ENCODE measurements at regions not wholly inside any gene's neighbourhood (a gene's known extent, or its start where the extent isn't known, plus 50 kb on each side); places are given as distances from the start of the nearest gene placed in this dataset.

DNA sequence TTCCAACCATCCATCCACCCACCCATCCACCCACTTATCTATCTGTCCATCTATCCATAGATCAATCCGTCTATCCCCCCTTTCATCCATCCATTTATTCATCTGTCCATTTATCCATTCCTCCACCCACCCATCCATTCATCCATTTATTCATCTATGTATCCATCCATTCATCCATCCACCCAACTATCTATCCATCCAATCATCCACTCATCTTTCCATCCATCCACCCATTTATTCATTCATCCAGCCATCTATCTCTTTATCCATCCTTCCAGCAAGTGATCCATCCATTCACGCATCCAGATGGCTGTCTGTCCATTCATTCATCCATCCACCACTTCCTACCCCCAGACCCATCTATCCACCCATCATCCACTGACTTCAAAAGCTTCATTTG is 84.0 kb upstream of the CD99 start:
- no peak for DNase-seq

GRCh38 chrX:2600564-2600963 is 90.5 kb upstream of the CD99 start:
- no peak for DNase-seq

- no peak for DNase-seq
These were observed 94.4 kb upstream of the CD99 start for GRCh38 chrX:2596555-2597255.

DNA sequence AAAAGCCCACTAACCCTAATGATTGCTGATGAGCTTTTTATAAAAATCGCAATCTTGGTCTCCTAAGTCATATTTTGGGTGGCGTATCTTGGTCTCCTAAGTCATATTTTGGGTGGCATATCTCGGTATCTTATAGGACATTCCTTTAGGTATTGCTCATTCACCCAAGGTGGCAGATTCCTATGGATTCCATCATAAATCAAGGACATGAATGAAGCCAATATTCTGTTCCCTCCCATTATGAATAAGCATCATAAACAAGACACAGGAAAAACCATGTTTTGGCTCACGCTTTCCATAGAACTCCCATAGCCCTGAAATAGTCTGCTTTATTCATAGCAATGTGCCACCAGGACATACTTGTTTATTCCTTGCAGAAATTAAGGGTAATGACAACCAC is 95.0 kb upstream of the CD99 start:
- no peak for DNase-seq

GRCh38 chrX:2595258-2595657 is 94.5 kb upstream of the DHRSX start:
- no peak for DNase-seq

DNA sequence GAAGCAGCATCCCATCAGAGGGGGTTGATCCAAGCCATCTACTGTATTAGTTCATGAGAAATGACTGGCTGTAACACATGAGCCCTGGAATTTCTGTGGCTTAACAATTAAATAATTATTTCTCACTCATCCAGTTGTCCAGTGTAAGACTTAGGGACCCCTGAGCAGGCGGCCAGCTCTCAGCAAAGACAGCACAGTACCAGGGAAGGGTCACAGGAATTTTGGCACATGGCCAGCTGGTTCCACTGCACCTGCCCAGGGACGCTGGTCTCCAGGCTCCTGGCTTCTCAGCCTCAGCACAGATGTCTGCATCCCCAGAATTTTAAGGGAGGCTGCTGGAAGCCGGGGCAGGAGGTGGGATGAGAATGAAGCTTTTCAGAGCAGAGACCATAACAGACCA is 93.7 kb upstream of the DHRSX start:
- no peak for DNase-seq

GRCh38 chrX:2592279-2592678 is 91.5 kb upstream of the DHRSX start:
- no peak for DNase-seq

DNA sequence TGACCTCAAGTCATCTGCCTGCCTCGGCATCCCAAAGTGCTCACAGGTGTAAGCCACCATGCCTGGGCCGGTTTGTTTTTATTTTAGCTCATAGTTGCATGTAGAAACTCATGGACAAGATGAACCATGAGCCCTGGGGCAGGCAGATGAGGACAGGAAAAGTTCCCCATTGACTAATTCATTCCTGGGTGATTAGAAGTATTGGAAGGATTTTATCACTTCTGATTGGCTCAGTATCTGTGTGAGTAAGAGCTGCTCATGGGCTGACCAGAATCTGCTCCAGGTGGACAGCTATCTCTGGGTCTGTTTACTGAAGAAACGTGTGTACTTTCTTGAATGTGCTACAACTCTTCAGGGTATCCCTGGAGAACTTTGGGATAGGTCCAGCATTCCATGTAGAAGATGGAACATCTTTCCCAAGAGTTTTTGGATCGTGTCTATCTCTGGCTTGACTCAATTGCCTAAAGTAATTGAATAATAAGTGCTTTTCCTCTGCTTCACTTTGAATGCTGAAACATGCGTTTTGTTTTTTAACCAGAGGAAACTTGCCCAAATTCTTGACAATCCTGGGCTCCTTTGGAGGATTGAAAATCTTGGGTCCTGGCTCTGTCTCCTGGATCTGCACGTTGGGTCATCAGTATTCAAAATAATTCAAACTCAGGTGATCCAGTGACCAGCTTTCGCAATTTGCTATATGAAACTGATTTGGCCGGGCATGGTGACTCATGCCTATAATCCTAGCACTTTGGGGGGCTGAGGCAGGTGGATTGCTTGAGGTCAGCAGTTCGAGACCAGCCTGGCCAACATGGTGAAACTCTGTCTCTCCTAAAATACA is 88.6 kb upstream of the DHRSX start:
- no peak for DNase-seq

DNA sequence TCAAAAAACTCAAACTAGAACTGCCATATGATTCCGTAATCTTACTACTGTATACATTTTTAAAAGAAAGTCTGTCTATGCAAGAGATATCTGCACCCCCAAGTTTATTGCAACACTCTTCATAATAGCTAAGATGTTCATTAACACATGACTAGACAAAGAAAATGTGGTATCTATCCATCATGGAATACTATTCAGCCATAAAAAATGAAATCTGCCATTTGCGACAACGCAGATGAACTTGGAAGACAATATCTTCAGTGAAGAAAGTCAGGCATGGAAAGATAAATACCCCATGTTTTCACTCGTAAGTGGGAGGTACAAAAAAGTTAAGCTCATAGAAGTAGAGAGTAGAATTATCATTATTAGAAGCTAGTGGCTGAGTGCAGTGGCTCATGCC is 87.3 kb upstream of the DHRSX start:
- DNase-seq, result no peak

DNA sequence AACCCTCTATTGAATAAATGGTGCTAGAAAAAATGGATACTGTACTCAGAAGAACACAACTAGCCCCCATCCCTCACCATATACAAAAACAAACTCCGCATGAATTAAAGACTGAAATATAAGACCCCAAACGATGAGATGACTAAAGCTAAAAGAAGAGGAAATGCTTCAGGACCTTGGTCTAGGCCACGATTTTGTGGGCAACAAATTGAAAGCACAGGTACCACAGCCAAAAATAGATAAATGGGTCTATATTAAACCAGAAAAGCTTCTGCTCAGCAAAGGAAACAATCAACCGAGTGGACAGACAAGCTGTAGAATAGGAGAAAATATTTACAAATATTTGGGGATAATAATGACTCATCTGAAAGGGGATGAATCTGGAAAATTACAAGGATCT is 86.4 kb upstream of the DHRSX start:
- no peak for DNase-seq

GRCh38 chrX:2585158-2585470 is 84.3 kb upstream of the DHRSX start:
- no peak for DNase-seq

DNA sequence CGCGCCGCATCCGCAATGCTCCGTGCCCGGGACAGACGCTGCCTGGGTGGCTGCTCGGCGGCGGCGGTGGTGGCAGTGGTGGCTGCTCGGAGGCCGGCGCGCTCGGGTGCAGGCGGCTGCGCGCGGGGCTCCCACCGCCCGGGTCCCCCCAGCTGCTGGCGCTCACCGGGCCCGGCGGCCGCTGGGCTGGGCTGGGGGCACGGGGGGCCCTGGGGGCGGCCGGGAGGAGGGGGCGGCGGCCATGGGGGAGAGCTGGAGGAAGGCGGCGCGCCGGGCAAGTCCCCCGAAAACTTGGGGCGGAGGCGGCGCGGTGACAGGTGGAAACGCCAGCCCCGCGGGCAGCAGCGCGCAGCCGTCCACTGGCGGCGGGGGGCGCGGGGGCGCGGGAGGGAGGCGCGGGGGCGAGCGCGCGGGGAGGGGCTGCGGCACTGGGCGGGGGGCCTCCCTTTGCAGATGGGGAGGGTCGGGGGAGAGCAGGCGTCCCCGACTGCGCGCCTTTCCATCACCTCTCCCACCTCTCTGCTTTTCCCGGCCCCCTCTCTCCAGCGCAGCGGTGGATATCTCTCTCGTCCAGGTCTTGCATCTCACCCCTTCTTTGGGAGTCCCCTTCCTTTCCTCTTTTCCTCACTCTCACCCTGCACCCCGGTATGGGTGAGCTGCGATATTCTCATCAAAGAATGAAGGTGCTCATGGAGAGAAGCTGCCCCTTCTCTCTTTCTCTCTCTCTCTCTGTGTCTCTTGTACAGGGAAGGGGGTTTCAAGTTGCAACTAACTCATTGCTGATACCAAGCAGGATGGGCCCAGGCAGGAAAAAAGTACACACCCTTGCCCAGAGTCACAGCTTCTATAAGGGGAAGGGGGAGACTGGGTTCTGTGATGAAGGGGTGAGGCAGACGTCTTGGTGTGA is 83.7 kb upstream of the DHRSX start:
- DNase-seq, result no peak

- no peak for DNase-seq
These were observed 82.7 kb upstream of the DHRSX start for GRCh38 chrX:2583194-2584162.

DNA sequence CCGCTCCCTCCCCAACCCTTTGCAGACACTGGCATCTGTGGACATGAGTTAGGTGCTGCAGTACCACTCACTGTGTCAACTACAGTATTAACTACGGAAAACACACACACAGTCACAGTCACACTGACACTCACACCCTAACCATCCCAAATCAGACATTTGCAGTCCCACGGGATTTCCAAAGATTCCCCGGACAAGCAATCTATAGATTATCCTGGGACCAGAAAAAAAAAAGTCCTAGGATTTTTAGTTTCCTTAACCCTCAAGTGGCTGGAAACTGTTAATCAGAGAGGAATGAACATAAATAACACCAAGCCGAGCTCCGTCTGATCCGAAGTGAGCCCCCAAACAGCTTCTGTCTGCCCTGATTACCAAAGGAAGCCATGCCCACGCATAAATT is 81.9 kb upstream of the DHRSX start:
- DNase-seq, result no peak

GRCh38 chrX:2581296-2581695 is 80.5 kb upstream of the DHRSX start:
- no peak for DNase-seq

- DNase-seq, result no peak
These were observed 78.1 kb upstream of the DHRSX start for GRCh38 chrX:2578864-2579263.

DNA sequence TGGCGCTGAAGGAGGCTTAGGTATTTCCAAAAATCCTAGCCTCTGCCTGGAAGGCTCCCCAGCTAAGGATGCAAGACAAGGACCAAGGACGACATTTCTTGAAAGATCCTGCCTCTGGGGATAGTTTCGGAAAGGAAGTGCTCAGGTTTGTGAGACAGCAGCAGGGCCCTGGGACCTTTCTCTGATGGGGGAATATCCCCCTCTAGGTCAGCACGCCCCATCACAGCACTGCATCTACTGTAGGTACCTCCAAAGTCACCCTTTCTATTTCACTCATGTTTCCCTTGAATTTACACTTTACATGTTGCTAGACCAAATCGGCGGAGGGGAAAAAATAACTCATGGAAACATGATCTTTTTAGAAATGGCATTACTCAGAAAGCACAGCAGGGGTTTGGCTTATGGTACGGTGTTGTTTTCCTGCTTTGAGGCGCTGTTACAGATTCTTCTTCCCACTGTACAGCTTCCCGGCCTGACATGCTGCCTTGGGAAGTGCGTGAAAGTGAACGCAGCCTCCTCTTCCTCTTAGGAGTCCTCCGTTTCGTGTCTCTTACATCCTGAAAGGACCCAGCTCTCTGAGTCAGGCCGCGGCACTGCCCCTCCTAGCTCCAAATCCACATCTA is 77.2 kb upstream of the DHRSX start:
- DNase-seq, result no peak

DNA sequence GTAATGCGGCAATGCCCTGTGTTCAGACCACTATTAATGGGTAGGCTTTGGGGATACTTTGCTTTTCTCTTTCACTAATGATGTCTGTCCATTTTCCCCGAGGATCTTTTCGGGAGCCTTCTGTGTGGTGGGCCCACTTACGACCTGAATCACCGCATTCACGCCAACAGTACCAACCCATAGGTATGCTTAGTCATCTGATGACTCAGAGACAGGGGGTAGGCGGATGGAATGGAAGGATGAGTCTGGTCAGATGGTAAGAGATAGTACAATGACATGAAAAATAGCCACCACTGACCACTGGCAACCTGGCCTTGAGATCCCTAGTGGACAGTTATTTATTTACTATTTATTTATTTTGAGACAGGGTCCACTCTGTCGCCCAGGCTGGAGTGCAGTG is 76.0 kb upstream of the DHRSX start:
- no peak for DNase-seq

- DNase-seq, result no peak
These were observed 73.5 kb upstream of the DHRSX start for GRCh38 chrX:2574271-2574670.

- DNase-seq, result no peak
These were observed 72.0 kb upstream of the DHRSX start for GRCh38 chrX:2572740-2573139.

DNA sequence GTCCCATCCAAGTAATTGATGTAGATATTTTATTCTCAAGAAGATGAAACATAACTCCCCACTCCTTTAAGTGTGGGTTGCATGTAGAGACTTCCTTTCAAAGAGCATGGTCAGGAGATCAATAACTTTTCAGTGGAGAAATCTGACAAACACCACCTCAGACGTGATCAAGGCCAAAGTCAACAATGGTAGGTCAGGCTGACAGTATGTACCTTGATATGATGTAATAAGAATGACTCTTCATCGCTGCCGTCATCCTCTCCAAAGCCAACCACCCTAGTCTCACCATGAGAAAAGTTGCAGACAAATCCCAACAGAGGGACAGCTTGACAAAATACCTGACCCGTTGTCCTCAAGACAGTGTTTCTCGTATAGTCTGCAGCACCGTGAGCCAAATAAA is 67.3 kb upstream of the DHRSX start:
- DNase-seq, result no peak

DNA sequence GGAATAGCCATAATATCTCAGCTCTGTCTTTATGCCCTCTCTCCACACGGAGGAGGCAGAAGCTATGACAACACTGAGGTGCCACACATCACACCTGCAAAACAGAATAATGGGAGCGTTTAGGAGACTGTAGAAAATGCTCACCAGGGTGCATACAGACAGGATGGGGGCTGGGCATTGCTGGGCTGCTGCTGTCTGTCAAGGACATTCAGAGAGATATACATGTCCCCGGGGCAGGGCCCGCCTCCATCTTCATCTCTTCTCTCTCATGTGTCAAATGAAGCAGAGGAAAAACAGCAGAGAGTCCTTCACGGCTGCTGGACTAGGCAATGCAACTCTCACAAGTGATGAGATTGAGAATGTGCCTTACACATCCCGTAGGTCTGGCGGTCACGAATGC is 65.3 kb upstream of the DHRSX start:
- DNase-seq, result no peak
